Spleen (tissue), 11 donors: ENCODE measurements at regions not wholly inside any gene's neighbourhood (a gene's known extent, or its start where the extent isn't known, plus 50 kb on each side); places are given as distances from the start of the nearest gene placed in this dataset.

ENCODE experiments used
- DNase-seq: peaks from one replicate; pipeline ENCODE4 v3.0.0-alpha.2; 2020
- H3K27ac ChIP-seq, 8 donors: fragments of 200-600 bp; sonication (generic) in 7 of 8; 1 replicate in 4 of 8; 2 replicates in 4 of 8; pipeline versions ENCODE4 v1.5.0 to v1.8.0; 2016 to 2021; ENCODE audit warnings: inconsistent platforms in 4 of 8, mild to moderate bottlenecking in 4 of 8, moderate library complexity in 1 of 8
- H3K27me3 ChIP-seq, 7 donors: fragments of 200-600 bp; sonication (generic) in 6 of 7; replicated peaks in 1 of 7; 1 replicate in 4 of 7; 2 replicates in 3 of 7; pipeline versions ENCODE4 v1.5.0 to v1.8.0; 2016 to 2021; ENCODE audit warnings: inconsistent platforms in 3 of 7, mild to moderate bottlenecking in 1 of 7
- H3K36me3 ChIP-seq, 6 donors: fragments of 200-600 bp; sonication (generic) in 5 of 6; 1 replicate in 4 of 6; 2 replicates in 2 of 6; pipeline versions ENCODE4 v1.5.0 to v1.8.0; 2016 to 2021; ENCODE audit warnings: inconsistent platforms in 2 of 6
- H3K4me1 ChIP-seq, 6 donors: fragments of 200-600 bp; sonication (generic) in 5 of 6; 1 replicate in 3 of 6; 2 replicates in 3 of 6; pipeline versions ENCODE4 v1.5.0 to v1.8.0; 2016 to 2021; ENCODE audit warnings: inconsistent platforms in 3 of 6
- H3K4me3 ChIP-seq, 8 donors: fragments of 200-600 bp; sonication (generic) in 7 of 8; 1 replicate in 4 of 8; 2 replicates in 4 of 8; pipeline versions ENCODE4 v1.5.0 to v1.8.0; 2016 to 2021; ENCODE audit warnings: inconsistent platforms in 4 of 8, mild to moderate bottlenecking in 4 of 8, moderate library complexity in 2 of 8
- H3K9me3 ChIP-seq, 8 donors: fragments of 200-600 bp; sonication (generic) in 7 of 8; 1 replicate in 4 of 8; 2 replicates in 4 of 8; pipeline versions ENCODE4 v1.5.0 to v1.8.0; 2016 to 2021; ENCODE audit warnings: inconsistent platforms in 4 of 8
- CTCF ChIP-seq, 11 experiments: fragments of 200-600 bp in 7 of 11; fragments of 450-650 bp in 4 of 11; sonication (generic) in 4 of 11; IDR thresholded peaks in 8 of 11; conservative IDR thresholded peaks in 3 of 11; 1 replicate in 7 of 11; 2 replicates in 4 of 11; pipeline versions ENCODE4 v1.4.0 to v1.8.0; 2016 to 2021; ENCODE audit warnings: antibody characterized with exemption in 11 of 11, inconsistent platforms in 4 of 11, mild to moderate bottlenecking in 1 of 11
- POLR2A ChIP-seq, 3 donors: fragments of 450-650 bp; IDR thresholded peaks; one replicate each; pipeline ENCODE4 v1.5.1; 2017; ENCODE audit warnings: antibody characterized with exemption in 3 of 3, mild to moderate bottlenecking in 1 of 3
- POLR2AphosphoS5 ChIP-seq, 3 donors: sonication (generic); formaldehyde crosslinking; IDR thresholded peaks; one replicate each; pipeline ENCODE4 v1.5.1; 2017; ENCODE audit warnings: antibody characterized with exemption in 3 of 3
- WGBS, 5 donors: extraction: QIAGEN DNeasy Blood & Tissue Kit in 3 of 5; methylation state at CpG; one replicate each; pipeline versions ENCODE4 v1.1.5 to v1.1.7; 2013 to 2018; 5-methylcytosine and 5-hydroxymethylcytosine counted together
- intact Hi-C: fragments of 100-400 bp; cut with DNase I; formaldehyde crosslinking; loops from one replicate; pipeline ENCODE4 v1.15.0; 2023; ENCODE audit warnings: low total_unique reads
- donor health status: healthy with polysubstance abuse.
- donor health status: DM: no; HTN: no; CAD: no; lungs with moderate emphysema.
- donor health status: DM: no; HTN: no; CAD: no.
- donor health status: Bipolar disorder and iron deficiency.
- donor health status: healthy.
- donor health status: DM: no; HTN: no; CAD: no.
- donor health status: DM: yes; HTN: yes; CAD: no.

DNA sequence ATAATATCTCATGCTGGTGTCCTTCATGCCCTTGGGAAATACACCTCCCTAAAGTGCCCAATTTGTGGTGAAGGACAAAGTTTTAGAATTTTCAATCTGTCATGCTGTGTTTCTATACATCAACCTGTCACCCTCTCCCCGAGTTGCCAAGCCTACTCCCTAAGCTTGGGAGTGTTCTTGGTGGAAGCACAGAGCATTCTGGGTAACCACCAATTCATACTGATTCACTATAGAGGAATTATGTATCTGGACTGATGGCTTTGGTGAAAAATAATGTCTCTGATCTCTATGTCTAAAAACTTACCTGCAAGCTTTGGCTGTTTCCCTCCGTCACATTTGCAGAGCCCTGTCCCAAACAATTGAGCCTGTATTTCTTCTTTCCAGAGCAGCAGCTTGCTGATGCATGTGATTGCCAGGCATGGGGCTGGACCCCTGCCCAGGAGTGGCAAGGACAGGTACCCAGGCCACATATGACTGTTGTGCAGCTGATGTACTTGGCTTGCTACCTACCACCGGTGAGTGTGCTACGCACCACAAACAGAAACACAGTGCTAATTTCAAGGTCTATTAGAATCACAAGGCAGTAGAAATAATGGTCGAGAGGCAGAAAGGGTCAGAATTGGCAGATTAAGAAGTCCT lies 202.8 kb upstream of the CITED2 start:
- no peak overlapping the region for H3K27ac ChIP-seq
- DNase-seq, result no peak
- intact Hi-C loops, result no loop called here
- TF ChIP-seq POLR2A (IDR thresholded peaks at IDR 0.05) (no peak), POLR2AphosphoS5 (IDR thresholded peaks at IDR 0.05) (no peak), CTCF (IDR thresholded peaks at IDR 0.05 in 8 of 11, conservative IDR thresholded peaks at IDR 0.05 in 3 of 11) (no peak)
- no peaks in the 10 kb centered on the region for H3K27me3 ChIP-seq
- WGBS, 5 donors, result 80 to 97% (median 85%) methylated on average over 5 of the region's 5 CpGs
- H3K9me3 ChIP-seq, result peaks cover 0 to 4% (median 0%) of the 10 kb centered on the region in 8 donors
- H3K4me1 ChIP-seq, result no peaks in the 10 kb centered on the region
- H3K4me3 ChIP-seq, result no peak overlapping the region
- no peaks in the 10 kb centered on the region for H3K36me3 ChIP-seq

DNA sequence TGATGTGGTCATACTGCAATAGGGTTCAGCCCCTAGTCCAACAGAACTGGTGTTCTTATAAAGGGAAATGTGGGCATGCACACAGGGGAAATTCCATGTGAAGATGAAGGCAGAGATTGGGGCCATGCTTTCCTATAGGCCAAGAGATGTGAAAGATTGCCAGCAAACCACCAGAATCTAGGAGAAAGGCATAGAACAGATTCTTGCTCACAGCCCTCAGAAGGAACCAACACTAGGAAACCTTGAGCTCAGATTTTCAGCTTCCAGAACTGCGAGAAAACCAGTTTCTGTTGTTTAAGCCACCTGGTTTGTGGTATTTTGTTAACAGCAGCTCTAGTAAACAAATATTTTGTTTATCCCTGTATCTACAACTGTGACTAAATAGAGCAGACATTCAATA lies 197.6 kb upstream of the CITED2 start:
- no peaks in the 10 kb centered on the region for H3K36me3 ChIP-seq
- WGBS, 5 donors, result 81 to 96% (median 90%) methylated on average over 1 of the region's 1 CpG
- H3K4me1 ChIP-seq, result peaks cover 0 to 8% (median 0%) of the 10 kb centered on the region in 6 donors
- no peak overlapping the region for H3K4me3 ChIP-seq
- peaks cover 0 to 4% (median 0%) of the 10 kb centered on the region in 8 donors for H3K9me3 ChIP-seq
- intact Hi-C loops, result no loop called here
- H3K27me3 ChIP-seq, result no peaks in the 10 kb centered on the region
- no peak overlapping the region for H3K27ac ChIP-seq
- no peak for DNase-seq
- no peak for TF ChIP-seq CTCF (IDR thresholded peaks at IDR 0.05 in 8 of 11, conservative IDR thresholded peaks at IDR 0.05 in 3 of 11)
- no peak for TF ChIP-seq POLR2A (IDR thresholded peaks at IDR 0.05)
- TF ChIP-seq POLR2AphosphoS5 (IDR thresholded peaks at IDR 0.05), result no peak

- 87 to 92% (median 90%) methylated on average over 3 of the region's 3 CpGs for WGBS, 5 donors
- Histone ChIP-seq H3K4me1 (peaks cover 0 to 8% (median 0%) of the 10 kb centered on the region in 6 donors), H3K27me3 (no peaks in the 10 kb centered on the region), H3K36me3 (no peaks in the 10 kb centered on the region), H3K4me3 (no peak overlapping the region), H3K9me3 (peaks cover 0 to 4% (median 0%) of the 10 kb centered on the region in 8 donors), H3K27ac (no peak overlapping the region)
- intact Hi-C loops, result no loop called here
- DNase-seq, result no peak
- TF ChIP-seq POLR2AphosphoS5 (IDR thresholded peaks at IDR 0.05) (no peak), CTCF (IDR thresholded peaks at IDR 0.05 in 8 of 11, conservative IDR thresholded peaks at IDR 0.05 in 3 of 11) (no peak), POLR2A (IDR thresholded peaks at IDR 0.05) (no peak)
These were observed 195.7 kb upstream of the CITED2 start for GRCh38 chr6:139570166-139570565.

DNA sequence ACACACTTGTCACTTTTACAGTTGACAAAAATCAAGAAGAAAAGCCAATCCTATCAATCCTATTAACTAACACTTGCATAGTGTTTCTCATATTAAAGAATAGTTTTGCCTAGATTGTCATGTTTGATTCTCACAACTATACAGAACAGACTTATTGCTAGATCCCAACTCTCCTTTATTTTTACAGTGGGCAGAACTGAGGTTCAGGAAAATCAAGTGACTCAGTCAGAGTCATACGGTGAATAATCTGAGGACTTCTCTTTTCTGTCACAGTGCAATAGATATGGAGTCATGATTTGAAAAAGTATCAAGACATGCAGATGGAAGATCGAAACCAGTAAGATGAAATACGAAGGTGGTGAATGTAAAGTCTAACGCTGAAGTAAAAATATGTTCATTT lies 195.1 kb upstream of the CITED2 start:
- peaks cover 0 to 8% (median 0%) of the 10 kb centered on the region in 6 donors for H3K4me1 ChIP-seq
- 69 to 89% (median 78%) methylated on average over 4 of the region's 4 CpGs for WGBS, 5 donors
- no peak overlapping the region for H3K4me3 ChIP-seq
- no peaks in the 10 kb centered on the region for H3K27me3 ChIP-seq
- no peak for TF ChIP-seq POLR2A (IDR thresholded peaks at IDR 0.05)
- no peak for TF ChIP-seq POLR2AphosphoS5 (IDR thresholded peaks at IDR 0.05)
- TF ChIP-seq CTCF (IDR thresholded peaks at IDR 0.05 in 8 of 11, conservative IDR thresholded peaks at IDR 0.05 in 3 of 11), result no peak
- no peak for DNase-seq
- intact Hi-C loops, result no loop called here
- no peak overlapping the region for H3K27ac ChIP-seq
- H3K36me3 ChIP-seq, result no peaks in the 10 kb centered on the region
- H3K9me3 ChIP-seq, result peaks cover 0 to 4% (median 0%) of the 10 kb centered on the region in 8 donors
